WTC11 (cell line): ENCODE measurements at regions not wholly inside any gene's neighbourhood (a gene's known extent, or its start where the extent isn't known, plus 50 kb on each side); places are given as distances from the start of the nearest gene placed in this dataset.

ENCODE experiments used
- CTCF ChIP-seq: fragments of 200-600 bp; IDR thresholded peaks from 2 replicates; pipeline ENCODE4 v1.8.0; 2022; ENCODE audit warnings: antibody characterized with exemption
- E2F4 ChIP-seq: sonication (generic); formaldehyde crosslinking; IDR thresholded peaks from 2 replicates; pipeline ENCODE4 v1.8.1; 2022; ENCODE audit warnings: low read depth, mild to moderate bottlenecking, moderate library complexity, missing genetic modification reagents, borderline replicate concordance
- FOXP1 ChIP-seq: sonication (generic); formaldehyde crosslinking; IDR thresholded peaks from 2 replicates; pipeline ENCODE4 v1.8.0; 2022; ENCODE audit warnings: missing genetic modification reagents, mild to moderate bottlenecking, moderate library complexity, borderline replicate concordance
- GABPB1 ChIP-seq: sonication (generic); formaldehyde crosslinking; IDR thresholded peaks from 2 replicates; pipeline ENCODE4 v1.8.1; 2023; ENCODE audit warnings: mild to moderate bottlenecking, missing genetic modification reagents
- MLX ChIP-seq: sonication (generic); formaldehyde crosslinking; IDR thresholded peaks from 2 replicates; pipeline ENCODE4 v1.8.1; 2023; ENCODE audit warnings: mild to moderate bottlenecking, missing genetic modification reagents, moderate library complexity
- NFE2L1 ChIP-seq: sonication (generic); formaldehyde crosslinking; IDR thresholded peaks from 2 replicates; pipeline ENCODE4 v1.8.1; 2023; ENCODE audit warnings: missing genetic modification reagents
- NFYB ChIP-seq: sonication (generic); formaldehyde crosslinking; conservative IDR thresholded peaks from 2 replicates; pipeline ENCODE4 v1.8.0; 2022; ENCODE audit warnings: low read depth, missing genetic modification reagents
- SP1 ChIP-seq: sonication (generic); formaldehyde crosslinking; conservative IDR thresholded peaks from 2 replicates; pipeline ENCODE4 v1.8.1; 2022; ENCODE audit warnings: missing genetic modification reagents
- TEAD1 ChIP-seq: sonication (generic); formaldehyde crosslinking; IDR thresholded peaks from 2 replicates; pipeline ENCODE4 v1.8.0; 2022; ENCODE audit warnings: mild to moderate bottlenecking, missing genetic modification reagents

GRCh38 chr14:36070720-36071043 is 105.8 kb downstream of the PTCSC3 start:
- TF ChIP-seq GABPB1 (CRISPR knock-in tag) (no peak), CTCF (peak; percentile 7), MLX (no peak), NFYB (CRISPR knock-in tag) (no peak), TEAD1 (no peak), SP1 (CRISPR knock-in tag) (no peak), FOXP1 (CRISPR knock-in tag) (no peak), E2F4 (CRISPR knock-in tag) (no peak), NFE2L1 (no peak)
